Endothelial cell of umbilical vein (primary cell): ENCODE measurements at regions not wholly inside any gene's neighbourhood (a gene's known extent, or its start where the extent isn't known, plus 50 kb on each side); places are given as distances from the start of the nearest gene placed in this dataset.

ENCODE experiments used
- BruUV-seq: library from RNA; stranded (reverse); fragments of 400-500 nt; replicated peaks from 2 replicates; lab custom pipeline; 2021; lab: Mats Ljungman, UMichigan
- CTCF ChIA-PET: fragments of 300-600, 350-600 bp; sonication (Branson Sonifier 250); formaldehyde crosslinking; loops from one replicate; lab custom pipeline; 2021; ENCODE audit warnings: antibody characterized with exemption, inconsistent platforms; lab: Charles Lee
- POLR2A ChIA-PET: fragments of 300-600, 350-600 bp; sonication (Branson Sonifier 250); formaldehyde crosslinking; loops from one replicate; lab custom pipeline; 2021; ENCODE audit warnings: antibody characterized with exemption, inconsistent platforms; lab: Charles Lee
- DNase-seq: peaks from one replicate; pipeline ENCODE4 v3.0.0-alpha.2; 2011; ENCODE audit warnings: low read depth, low spot score
- FAIRE-seq: peaks from 2 replicates; lab custom pipeline; 2011; peaks lifted over from hg19 to GRCh38; lab: Jason Lieb, UNC
- H2AFZ ChIP-seq: 2 replicates; pipeline ENCODE4 v1.6.0; 2012; ENCODE audit warnings: low read depth, low read length, control low read depth, inconsistent platforms
- H3K27ac ChIP-seq: 2 replicates; pipeline ENCODE4 v1.5.1; 2011; ENCODE audit warnings: low read depth, mild to moderate bottlenecking, control low read depth, low read length, moderate library complexity; ENCODE audit not compliant: insufficient read depth
- H3K27me3 ChIP-seq, 2 experiments: 2 replicates each; pipeline versions ENCODE4 v1.6.0 to v1.6.1; 2011; ENCODE audit warnings: low read length in 2 of 2, mixed read lengths in 1 of 2; ENCODE audit not compliant: control insufficient read depth in 2 of 2, insufficient read depth in 2 of 2
- H3K36me3 ChIP-seq, 2 experiments: 2 replicates in 1 of 2; 3 replicates in 1 of 2; pipeline ENCODE4 v1.5.1; 2011; ENCODE audit warnings: low read length in 2 of 2, mild to moderate bottlenecking in 1 of 2, moderate library complexity in 1 of 2; ENCODE audit not compliant: control insufficient read depth in 2 of 2, insufficient read depth in 2 of 2; ENCODE audit errors: extremely low read depth in 1 of 2
- H3K4me1 ChIP-seq: 3 replicates; pipeline ENCODE4 v1.5.1; 2011; ENCODE audit warnings: mild to moderate bottlenecking, low read length; ENCODE audit not compliant: control insufficient read depth, insufficient read depth; ENCODE audit errors: extremely low read depth
- H3K4me2 ChIP-seq: 2 replicates; pipeline ENCODE4 v1.6.1; 2011; ENCODE audit warnings: low read length, control low read depth, mixed read lengths; ENCODE audit not compliant: insufficient read depth
- H3K4me3 ChIP-seq, 3 experiments: fragments of 200-600 bp in 1 of 3; sonication (generic), shearing (Covaris generic) in 1 of 3; replicated peaks in 1 of 3; 2 replicates each; pipeline ENCODE4 v1.5.1; 2011 to 2016; ENCODE audit warnings: control low read depth in 3 of 3, low read length in 3 of 3, mild to moderate bottlenecking in 2 of 3, inconsistent platforms in 1 of 3, low read depth in 1 of 3, moderate library complexity in 1 of 3; ENCODE audit not compliant: insufficient read depth in 1 of 3
- H3K79me2 ChIP-seq: 2 replicates; pipeline ENCODE4 v1.6.0; 2012; ENCODE audit warnings: low read length, inconsistent platforms; ENCODE audit not compliant: control insufficient read depth, insufficient read depth
- H3K9ac ChIP-seq: replicated peaks from 2 replicates; pipeline ENCODE3; 2011; ENCODE audit warnings: low read length, control low read depth; ENCODE audit not compliant: insufficient read depth; ENCODE audit errors: extremely low read depth
- H3K9me1 ChIP-seq: replicated peaks from 3 replicates; pipeline ENCODE4 v1.6.0; 2011; ENCODE audit warnings: mild to moderate bottlenecking, low read length; ENCODE audit not compliant: control insufficient read depth, insufficient read depth; ENCODE audit errors: extremely low read depth
- H3K9me3 ChIP-seq: replicated peaks from 2 replicates; pipeline ENCODE4 v1.5.1; 2012; ENCODE audit warnings: low read length, inconsistent platforms; ENCODE audit not compliant: control insufficient read depth, insufficient read depth
- H4K20me1 ChIP-seq: replicated peaks from 2 replicates; pipeline ENCODE3; 2011; ENCODE audit warnings: mild to moderate bottlenecking, low read length; ENCODE audit not compliant: control insufficient read depth, insufficient read depth; ENCODE audit errors: extremely low read depth
- EZH2 ChIP-seq: IDR thresholded peaks from 2 replicates; pipeline ENCODE4 v1.6.1; 2012; ENCODE audit warnings: borderline replicate concordance, low read depth, mild to moderate bottlenecking, moderate library complexity, low read length, inconsistent platforms; ENCODE audit not compliant: severe bottlenecking
- FOS ChIP-seq: IDR thresholded peaks from 2 replicates; pipeline ENCODE4 v1.6.1; 2011; ENCODE audit warnings: mild to moderate bottlenecking, low read length, moderate library complexity, borderline replicate concordance; ENCODE audit not compliant: insufficient read depth
- GATA2 ChIP-seq: IDR thresholded peaks from 2 replicates; pipeline ENCODE4 v1.7.0; 2011; ENCODE audit warnings: low read depth, mild to moderate bottlenecking, moderate library complexity, mixed read lengths, low read length; ENCODE audit not compliant: insufficient read length, insufficient read depth
- JUN ChIP-seq: IDR thresholded peaks from 2 replicates; pipeline ENCODE4 v1.6.1; 2011; ENCODE audit warnings: borderline replicate concordance, low read depth; ENCODE audit not compliant: insufficient read length, insufficient read depth
- MAX ChIP-seq: IDR thresholded peaks from 2 replicates; pipeline ENCODE4 v1.6.1; 2011; ENCODE audit not compliant: insufficient read depth, insufficient read length
- MYC ChIP-seq: IDR thresholded peaks from one replicate; pipeline ENCODE4 v1.6.1; 2011; ENCODE audit warnings: mild to moderate bottlenecking, low read depth, low read length
- POLR2A ChIP-seq: IDR thresholded peaks from 2 replicates; pipeline ENCODE4 v1.6.1; 2012; ENCODE audit warnings: low read depth, mild to moderate bottlenecking, control low read depth, low read length
- POLR2AphosphoS5 ChIP-seq: IDR thresholded peaks from 2 replicates; pipeline ENCODE4 v1.6.1; 2012; ENCODE audit warnings: low read depth, mild to moderate bottlenecking, control low read depth, low read length, moderate library complexity; ENCODE audit not compliant: insufficient read depth
- dilution Hi-C: fragments of 300-500 bp; cut with MboI; formaldehyde crosslinking; loops from one replicate; pipeline ENCODE4 v1.15.0; 2019; ENCODE audit warnings: low sequenced_read_pairs; ENCODE audit not compliant: extremely low pct_ligation_motif_present
- intact Hi-C: fragments of 100-400 bp; cut with micrococcal nuclease; formaldehyde crosslinking; loops from one replicate; pipeline ENCODE4 v1.10.0; 2022
- TF ChIP-seq, protein P1 (sequence below), 2 donors: IDR thresholded peaks; 1 replicate in 1 of 2; 2 replicates in 1 of 2; pipeline ENCODE4 v1.5.1; 2011; ENCODE audit warnings: low read length in 2 of 2, mild to moderate bottlenecking in 2 of 2, moderate library complexity in 2 of 2, control low read depth in 1 of 2, inconsistent platforms in 1 of 2, low read depth in 1 of 2; ENCODE audit not compliant: insufficient read depth in 1 of 2; ENCODE audit errors: extremely low read depth in 1 of 2

DNA sequence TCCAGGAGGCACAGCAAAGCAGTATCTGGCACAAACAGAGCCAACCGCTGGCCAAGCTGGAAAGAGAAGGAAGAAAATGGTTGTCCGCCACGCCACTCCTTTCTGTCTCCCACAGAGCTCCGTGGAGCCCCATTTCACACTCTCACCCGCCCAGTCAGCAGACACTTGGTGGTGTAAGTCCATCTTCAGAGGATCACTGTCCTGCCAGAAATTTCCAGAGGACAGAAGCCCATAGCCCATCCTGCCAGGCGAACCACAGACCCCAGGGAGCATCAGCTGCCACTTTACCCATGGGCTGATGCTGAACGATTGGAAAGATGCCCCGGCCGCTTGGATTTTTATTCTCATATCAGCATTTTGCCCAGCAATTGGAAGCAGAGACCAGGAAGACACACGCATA is 144.7 kb upstream of the LYZL2 start:
- H2AFZ ChIP-seq, result no peak overlapping the region
- no TSS peak for BruUV-seq
- H3K9ac ChIP-seq, result no peak overlapping the region
- H3K36me3 ChIP-seq, result no peaks in the 10 kb centered on the region
- dilution Hi-C loops (no loop called here), intact Hi-C loops (no loop called here)
- H3K4me3 ChIP-seq, result no peak overlapping the region
- DNase-seq (no peak), FAIRE-seq (no peak)
- no peaks in the 10 kb centered on the region for H3K27me3 ChIP-seq
- no peak overlapping the region for H3K27ac ChIP-seq
- no peaks in the 10 kb centered on the region for H3K79me2 ChIP-seq
- no peaks in the 10 kb centered on the region for H3K9me1 ChIP-seq
- peaks cover 5% of the 10 kb centered on the region for H3K9me3 ChIP-seq
- no peak overlapping the region for H3K4me2 ChIP-seq
- ChIA-PET CTCF (interaction anchor here (1.1 kb wide), 1 partner anchor 9 kb away, joined by 3 read pairs; no protein-coding TSS in a partner anchor), POLR2A (no interaction called here)
- H4K20me1 ChIP-seq, result no peaks in the 10 kb centered on the region
- H3K4me1 ChIP-seq, result no peaks in the 10 kb centered on the region
- TF ChIP-seq, protein P1, sequence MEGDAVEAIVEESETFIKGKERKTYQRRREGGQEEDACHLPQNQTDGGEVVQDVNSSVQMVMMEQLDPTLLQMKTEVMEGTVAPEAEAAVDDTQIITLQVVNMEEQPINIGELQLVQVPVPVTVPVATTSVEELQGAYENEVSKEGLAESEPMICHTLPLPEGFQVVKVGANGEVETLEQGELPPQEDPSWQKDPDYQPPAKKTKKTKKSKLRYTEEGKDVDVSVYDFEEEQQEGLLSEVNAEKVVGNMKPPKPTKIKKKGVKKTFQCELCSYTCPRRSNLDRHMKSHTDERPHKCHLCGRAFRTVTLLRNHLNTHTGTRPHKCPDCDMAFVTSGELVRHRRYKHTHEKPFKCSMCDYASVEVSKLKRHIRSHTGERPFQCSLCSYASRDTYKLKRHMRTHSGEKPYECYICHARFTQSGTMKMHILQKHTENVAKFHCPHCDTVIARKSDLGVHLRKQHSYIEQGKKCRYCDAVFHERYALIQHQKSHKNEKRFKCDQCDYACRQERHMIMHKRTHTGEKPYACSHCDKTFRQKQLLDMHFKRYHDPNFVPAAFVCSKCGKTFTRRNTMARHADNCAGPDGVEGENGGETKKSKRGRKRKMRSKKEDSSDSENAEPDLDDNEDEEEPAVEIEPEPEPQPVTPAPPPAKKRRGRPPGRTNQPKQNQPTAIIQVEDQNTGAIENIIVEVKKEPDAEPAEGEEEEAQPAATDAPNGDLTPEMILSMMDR (IDR thresholded peaks at IDR 0.05; ENCODE audit: extremely low read depth in 1 of 2, insufficient read depth in 1 of 2, low read depth in 1 of 2, low read length in 2 of 2), result no peak
- TF ChIP-seq MYC (no peak), EZH2 (no peak), MAX (no peak), POLR2AphosphoS5 (no peak), JUN (no peak), POLR2A (no peak), FOS (no peak), GATA2 (no peak)
